G401.6 (cell line): ENCODE measurements at regions not wholly inside any gene's neighbourhood (a gene's known extent, or its start where the extent isn't known, plus 50 kb on each side); places are given as distances from the start of the nearest gene placed in this dataset.
A peak's percentile ranks its signal among the peaks of the same experiment; 100 is the strongest.
"Not testable (repeated sequence)": the region's sequence is repeated elsewhere in the genome, so short reads cannot be mapped to it uniquely, and the experiment has no call there.

Experiments
- FAIRE-seq: peaks from 2 replicates; lab custom pipeline; 2012; peaks lifted over from hg19 to GRCh38; lab: Jason Lieb, UNC

- not testable (repeated sequence) for FAIRE-seq
Measured at GRCh38 chr1:143905214-143906179, 66.3 kb downstream of the FAM72C start.

- not testable (repeated sequence) for FAIRE-seq
Measured at GRCh38 chr1:143904622-143904979, 67.2 kb downstream of the FAM72C start.

GRCh38 chr1:143903899-143904621 lies 67.7 kb downstream of the FAM72C start:
- FAIRE-seq: not testable (repeated sequence)

DNA sequence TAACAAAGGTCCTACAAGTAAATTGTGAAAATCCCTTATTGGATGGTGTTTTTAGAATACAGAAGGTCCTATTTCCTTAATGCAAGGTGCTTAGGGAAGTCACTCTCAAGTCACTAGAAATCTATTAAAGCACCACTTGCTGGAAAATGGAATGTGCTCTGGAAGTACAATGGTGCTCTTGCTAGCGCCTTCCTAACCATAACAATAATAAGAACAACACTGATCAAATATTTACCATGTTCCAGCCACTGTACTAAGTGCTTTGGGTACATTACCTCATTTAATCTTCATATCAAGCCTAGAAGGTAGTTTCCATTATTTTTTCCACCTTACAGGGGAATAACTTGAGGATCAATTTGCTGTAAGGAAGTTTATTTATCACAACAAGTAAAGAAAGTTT lies 75.4 kb downstream of the FAM72C start:
- not testable (repeated sequence) for FAIRE-seq

DNA sequence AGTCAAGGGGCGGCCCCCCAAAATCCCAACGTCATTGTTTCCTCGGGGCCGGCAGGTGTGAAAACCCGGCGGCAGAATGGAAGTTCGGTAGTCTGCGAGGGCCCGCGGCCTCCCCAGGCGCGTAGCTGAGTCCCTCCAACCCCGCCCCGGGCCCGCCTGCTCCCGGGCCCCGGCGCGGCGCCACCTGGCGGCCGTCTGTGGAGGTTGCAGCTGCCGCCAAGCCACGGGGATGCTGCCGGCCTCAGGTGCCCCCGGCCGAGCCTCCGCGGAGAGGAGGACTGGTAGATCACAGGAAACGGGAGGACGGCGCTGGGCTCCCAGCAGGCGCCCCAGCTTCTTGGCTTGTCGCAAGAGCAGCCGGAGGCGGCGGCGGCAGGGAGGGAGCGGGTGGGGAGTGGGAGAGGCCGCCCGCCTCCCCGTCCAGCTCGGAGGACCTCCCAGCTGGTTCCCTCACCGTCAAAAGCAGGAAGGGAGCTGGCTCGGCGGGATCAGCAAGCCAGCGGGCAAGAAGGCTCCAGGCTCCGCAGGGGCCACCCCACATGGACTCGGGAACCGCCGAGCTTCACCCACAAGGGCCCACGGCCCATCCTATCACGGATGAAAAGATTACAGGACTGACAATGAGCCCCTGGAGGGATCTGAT lies 86.7 kb downstream of the FAM72C start:
- FAIRE-seq: not testable (repeated sequence)

DNA sequence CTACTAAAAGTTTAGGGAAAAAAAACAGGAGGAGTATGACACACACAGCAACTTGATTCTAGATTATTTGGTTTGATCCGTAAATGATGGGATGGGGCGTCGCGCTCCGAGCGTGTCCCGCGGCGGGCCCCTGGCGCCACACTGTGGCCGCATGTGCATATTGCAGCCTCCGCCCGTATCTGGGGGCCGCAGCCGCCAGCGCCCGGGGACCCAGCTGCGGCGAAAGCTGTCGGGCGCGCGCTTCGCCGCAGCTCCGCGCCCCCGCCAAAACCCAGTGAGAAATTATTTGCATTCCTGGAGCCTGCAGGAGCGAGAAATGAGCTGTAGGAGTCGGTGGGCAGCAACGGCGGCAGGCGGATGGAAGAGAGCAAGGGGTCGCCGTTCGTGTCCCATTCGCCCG lies 87.3 kb downstream of the FAM72C start:
- FAIRE-seq: not testable (repeated sequence)

DNA sequence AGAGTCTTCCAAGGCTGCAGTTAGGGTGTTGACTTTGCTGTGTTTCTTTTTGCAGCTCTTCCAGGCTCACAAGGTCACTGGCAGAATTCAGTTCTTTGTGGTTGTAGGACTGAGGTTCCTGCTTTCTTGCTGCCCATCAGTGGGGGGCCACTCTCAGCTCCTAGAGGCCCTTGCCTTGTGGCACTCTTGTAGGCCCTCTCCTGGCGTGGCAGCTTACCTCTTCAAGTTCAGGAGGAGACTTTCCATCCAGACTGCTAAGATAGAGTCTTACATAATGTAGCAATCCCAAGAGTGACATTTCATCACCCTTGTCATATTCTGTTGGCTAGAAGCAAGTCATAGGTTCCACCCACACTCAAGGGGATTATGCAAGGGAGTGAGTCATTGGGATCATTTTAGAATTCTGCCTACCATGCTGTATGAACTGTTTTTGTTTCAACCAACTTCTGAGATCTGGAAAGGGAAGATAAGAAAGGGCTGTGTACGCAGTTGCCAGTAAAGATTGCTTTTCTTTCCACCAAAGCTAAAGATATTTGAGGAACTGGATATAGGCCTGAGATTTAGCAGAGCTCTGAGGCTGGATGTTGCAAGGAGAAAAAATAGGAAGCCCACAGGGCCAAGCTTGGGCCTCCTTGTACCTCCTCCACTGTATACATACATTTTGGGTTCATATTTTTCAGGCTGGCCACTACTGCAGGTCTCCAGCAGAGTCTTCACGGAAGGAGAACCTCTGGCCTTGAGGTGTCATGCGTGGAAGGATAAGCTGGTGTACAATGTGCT lies 91.8 kb downstream of the FAM72C start:
- FAIRE-seq: not testable (repeated sequence)

GRCh38 chr1:143875947-143876346 lies 95.8 kb downstream of the FAM72C start:
- not testable (repeated sequence) for FAIRE-seq

DNA sequence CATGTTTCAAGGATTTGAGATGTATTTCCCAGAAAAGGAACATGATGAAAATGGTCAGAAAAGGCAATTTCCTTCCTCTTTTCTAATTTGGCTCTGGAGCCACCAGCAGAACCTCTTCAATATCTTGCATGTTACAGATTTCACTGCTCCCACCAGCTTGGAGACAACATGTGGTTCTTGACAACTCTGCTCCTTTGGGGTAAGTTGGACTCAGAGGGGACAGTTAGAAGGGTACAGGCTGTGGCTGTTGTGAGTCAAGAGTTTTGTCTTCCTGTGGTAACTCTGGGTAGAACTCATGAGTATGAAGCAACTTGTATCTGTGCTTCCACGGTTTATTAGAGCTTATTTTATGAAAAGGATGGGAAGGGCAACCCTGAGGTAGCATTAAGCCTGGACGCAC lies 97.2 kb downstream of the FAM72C start:
- not testable (repeated sequence) for FAIRE-seq

DNA sequence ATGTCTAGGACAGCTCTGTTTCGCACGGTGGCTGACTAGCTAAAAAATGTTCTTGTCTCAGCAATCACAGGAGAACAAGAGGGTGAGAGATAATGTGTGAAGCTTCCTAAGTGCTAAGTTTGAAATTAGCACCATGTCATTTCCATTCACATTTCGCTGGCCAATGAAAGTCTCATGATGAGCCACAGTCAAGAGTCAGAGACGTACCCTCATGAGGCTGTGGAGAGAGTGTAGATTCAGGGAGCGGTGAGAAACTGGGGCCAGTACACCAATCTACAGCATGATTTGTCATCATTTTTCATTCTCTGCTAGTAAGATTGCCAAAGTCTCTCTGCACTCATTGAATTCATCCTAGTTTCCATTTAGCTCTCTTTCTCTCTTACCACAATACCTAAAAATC lies 98.1 kb downstream of the FAM72C start:
- FAIRE-seq: not testable (repeated sequence)

DNA sequence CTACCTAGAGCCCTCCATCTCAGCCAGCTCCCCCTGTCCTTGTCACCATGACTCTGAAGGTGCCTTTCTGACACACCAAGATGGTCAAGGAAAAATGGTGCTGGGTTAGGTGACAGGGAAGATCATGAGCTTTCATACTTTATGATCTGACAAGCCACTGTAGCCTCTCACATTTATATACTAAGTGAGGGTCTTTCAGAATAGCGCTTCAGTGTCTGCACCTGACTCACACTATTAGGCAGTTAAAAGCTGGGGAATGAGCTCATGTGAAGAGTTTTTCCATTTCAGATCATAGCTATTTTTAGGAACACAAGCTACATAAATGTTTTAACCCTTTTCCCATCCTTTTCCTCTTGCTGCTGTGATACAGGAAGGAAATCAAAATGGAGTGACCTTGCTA lies 101.4 kb downstream of the FAM72C start:
- not testable (repeated sequence) for FAIRE-seq

DNA sequence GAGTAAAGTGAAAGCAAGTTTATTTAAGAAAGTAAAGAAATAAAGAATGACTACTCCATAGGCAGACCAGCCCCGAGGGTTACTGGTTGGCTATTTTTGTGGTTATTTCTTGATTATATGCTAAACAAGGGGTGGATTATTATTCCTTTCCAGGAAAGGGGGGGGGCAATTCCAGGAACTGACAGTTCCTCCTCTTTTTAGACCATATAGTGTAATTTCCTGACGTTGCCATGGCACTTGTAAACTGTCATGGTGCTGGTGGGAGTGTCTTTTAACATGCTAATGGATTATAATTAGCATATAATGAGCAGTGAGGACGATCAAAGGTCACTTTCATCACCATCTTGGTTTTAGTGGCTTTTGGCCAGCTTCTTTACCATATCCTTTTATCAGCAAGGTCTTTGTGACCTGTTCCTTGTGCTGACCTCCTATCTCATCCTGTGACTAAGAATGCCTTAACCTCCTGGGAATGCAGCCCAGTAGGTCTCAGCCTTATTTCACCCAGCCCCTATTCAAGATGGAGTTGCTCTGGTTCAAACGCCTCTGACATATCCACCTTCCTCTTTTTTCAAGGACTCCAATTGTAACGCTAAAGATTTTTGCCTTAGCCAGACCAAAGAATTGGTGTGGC lies 104.1 kb downstream of the FAM72C start:
- FAIRE-seq: not testable (repeated sequence)

GRCh38 chr1:143863901-143864520 lies 107.8 kb downstream of the FAM72C start:
- not testable (repeated sequence) for FAIRE-seq

DNA sequence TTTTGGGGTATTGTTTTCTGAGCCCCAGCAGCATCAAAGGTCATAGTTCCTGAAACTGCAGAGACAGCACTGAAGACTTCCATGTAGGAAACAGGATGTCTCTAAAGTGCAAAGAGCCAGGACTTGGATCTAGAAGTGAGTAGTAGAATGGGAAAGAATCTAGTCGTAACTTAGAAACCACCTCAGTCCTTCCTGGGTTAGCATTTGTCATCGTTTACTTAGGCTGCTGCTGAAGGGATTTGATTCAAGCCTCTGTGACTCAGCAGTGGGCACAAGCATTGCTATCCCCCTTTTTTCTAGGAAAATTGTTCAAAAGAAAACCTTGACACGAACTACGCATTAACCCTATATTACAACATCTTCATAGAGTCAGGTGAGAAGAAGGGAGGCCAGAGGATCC lies 109.1 kb downstream of the FAM72C start:
- not testable (repeated sequence) for FAIRE-seq

- not testable (repeated sequence) for FAIRE-seq
Measured at GRCh38 chr1:143861306-143861705, 110.5 kb downstream of the FAM72C start.

- FAIRE-seq: not testable (repeated sequence)
Measured at GRCh38 chr1:143855867-143856266, 115.9 kb downstream of the FAM72C start.

DNA sequence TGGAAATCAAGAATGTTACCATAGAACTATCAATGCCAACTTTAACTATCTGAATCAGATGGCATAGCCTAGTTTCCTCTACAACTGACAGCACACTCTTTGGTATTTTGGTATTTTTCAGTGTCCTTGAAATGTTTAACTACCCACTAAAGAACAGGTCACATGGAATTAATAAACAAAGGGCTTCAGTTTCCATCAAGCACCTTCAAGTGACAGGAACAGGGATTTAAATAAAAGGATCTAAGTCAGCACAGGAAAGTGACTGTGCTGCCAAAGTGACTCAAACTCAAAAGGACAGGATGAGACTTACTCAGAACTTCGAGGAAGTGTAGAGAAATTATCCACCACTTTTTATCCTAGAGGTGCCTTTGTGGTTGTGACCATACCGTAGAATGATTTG lies 117.7 kb downstream of the FAM72C start:
- FAIRE-seq: not testable (repeated sequence)

- FAIRE-seq: peak; percentile 77
Measured at GRCh38 chr1:143850637-143851036, 121.1 kb downstream of the FAM72C start.

DNA sequence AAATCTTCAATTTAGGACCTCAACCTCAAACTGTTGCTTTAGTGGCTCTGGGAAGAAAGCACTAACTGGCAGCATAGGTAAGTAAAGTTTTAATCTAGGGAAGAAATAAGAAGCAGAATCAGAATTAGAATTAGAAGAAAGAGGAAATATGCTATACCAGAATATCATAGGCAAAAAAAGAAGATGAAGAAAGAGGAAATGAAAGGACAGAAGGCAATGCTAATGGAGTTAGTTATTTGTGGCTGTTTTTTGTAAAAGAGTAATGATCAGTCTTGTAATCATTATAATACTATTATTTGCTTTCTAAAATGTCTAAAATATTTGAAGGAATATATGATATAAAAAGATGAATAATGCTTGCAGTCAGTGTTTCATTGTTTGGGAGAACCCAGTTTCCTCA lies 122.9 kb downstream of the FAM72C start:
- FAIRE-seq: not testable (repeated sequence)

GRCh38 chr1:143845193-143845592 lies 126.6 kb downstream of the FAM72C start:
- FAIRE-seq: not testable (repeated sequence)

DNA sequence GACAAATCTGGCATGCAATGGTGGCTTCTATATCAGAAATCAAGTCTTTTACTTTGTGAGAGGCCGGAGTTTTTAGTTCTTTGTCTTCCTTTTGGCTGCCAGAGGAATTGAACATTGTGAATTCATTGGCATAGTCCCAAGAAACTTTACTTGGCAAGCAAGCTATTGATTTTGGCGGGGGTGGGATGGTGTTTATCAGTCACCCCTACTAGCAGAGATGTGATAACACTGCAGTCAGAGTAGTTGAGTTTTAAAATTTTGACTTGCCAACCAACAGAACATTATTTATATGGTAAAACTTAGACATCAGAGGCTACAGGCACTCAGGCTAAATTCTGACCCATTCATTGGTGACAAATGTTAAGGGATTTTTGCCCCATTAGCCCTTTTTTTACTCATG lies 129.7 kb downstream of the FAM72C start:
- not testable (repeated sequence) for FAIRE-seq
